OCI-LY1 (cell line): ENCODE measurements at regions not wholly inside any gene's neighbourhood (a gene's known extent, or its start where the extent isn't known, plus 50 kb on each side); places are given as distances from the start of the nearest gene placed in this dataset.

ENCODE experiments used
- EZH2 ChIP-seq: fragments of 200-600 bp; sonication (generic), shearing (Covaris generic); IDR thresholded peaks from 2 replicates; pipeline ENCODE4 v1.8.0; 2017; ENCODE audit warnings: borderline replicate concordance, mixed run types, mild to moderate bottlenecking, antibody characterized with exemption, low read length, moderate library complexity, mixed read lengths
- TF ChIP-seq, protein P1 (sequence below): fragments of 200-600 bp; sonication (generic), shearing (Covaris generic); IDR thresholded peaks from 2 replicates; pipeline ENCODE4 v1.5.1; 2017; ENCODE audit warnings: mild to moderate bottlenecking, antibody characterized with exemption, low read length, moderate library complexity, mixed read lengths

- TF ChIP-seq, protein P1, sequence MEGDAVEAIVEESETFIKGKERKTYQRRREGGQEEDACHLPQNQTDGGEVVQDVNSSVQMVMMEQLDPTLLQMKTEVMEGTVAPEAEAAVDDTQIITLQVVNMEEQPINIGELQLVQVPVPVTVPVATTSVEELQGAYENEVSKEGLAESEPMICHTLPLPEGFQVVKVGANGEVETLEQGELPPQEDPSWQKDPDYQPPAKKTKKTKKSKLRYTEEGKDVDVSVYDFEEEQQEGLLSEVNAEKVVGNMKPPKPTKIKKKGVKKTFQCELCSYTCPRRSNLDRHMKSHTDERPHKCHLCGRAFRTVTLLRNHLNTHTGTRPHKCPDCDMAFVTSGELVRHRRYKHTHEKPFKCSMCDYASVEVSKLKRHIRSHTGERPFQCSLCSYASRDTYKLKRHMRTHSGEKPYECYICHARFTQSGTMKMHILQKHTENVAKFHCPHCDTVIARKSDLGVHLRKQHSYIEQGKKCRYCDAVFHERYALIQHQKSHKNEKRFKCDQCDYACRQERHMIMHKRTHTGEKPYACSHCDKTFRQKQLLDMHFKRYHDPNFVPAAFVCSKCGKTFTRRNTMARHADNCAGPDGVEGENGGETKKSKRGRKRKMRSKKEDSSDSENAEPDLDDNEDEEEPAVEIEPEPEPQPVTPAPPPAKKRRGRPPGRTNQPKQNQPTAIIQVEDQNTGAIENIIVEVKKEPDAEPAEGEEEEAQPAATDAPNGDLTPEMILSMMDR, result no peak
- TF ChIP-seq EZH2, result no peak
These were observed 329.8 kb upstream of the EPHA7 start for GRCh38 chr6:93749191-93749590.
